ENCODE measurements at regions not wholly inside any gene's neighbourhood (a gene's known extent, or its start where the extent isn't known, plus 50 kb on each side); places are given as distances from the start of the nearest gene placed in this dataset.

- TF ChIP-seq, protein P1, sequence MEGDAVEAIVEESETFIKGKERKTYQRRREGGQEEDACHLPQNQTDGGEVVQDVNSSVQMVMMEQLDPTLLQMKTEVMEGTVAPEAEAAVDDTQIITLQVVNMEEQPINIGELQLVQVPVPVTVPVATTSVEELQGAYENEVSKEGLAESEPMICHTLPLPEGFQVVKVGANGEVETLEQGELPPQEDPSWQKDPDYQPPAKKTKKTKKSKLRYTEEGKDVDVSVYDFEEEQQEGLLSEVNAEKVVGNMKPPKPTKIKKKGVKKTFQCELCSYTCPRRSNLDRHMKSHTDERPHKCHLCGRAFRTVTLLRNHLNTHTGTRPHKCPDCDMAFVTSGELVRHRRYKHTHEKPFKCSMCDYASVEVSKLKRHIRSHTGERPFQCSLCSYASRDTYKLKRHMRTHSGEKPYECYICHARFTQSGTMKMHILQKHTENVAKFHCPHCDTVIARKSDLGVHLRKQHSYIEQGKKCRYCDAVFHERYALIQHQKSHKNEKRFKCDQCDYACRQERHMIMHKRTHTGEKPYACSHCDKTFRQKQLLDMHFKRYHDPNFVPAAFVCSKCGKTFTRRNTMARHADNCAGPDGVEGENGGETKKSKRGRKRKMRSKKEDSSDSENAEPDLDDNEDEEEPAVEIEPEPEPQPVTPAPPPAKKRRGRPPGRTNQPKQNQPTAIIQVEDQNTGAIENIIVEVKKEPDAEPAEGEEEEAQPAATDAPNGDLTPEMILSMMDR (IDR thresholded peaks at IDR 0.05) = no peak
- no peak for TF ChIP-seq EZH2 (IDR thresholded peaks at IDR 0.05; ENCODE audit: borderline replicate concordance, insufficient read depth, low read depth, low read length, poor library complexity, severe bottlenecking)
Measured at GRCh38 chr9:18422296-18423036, 51.5 kb upstream of the ADAMTSL1 start.

Data from B cell (primary cell).